GM19035 (cell line): ENCODE measurements at regions not wholly inside any gene's neighbourhood (a gene's known extent, or its start where the extent isn't known, plus 50 kb on each side); places are given as distances from the start of the nearest gene placed in this dataset.

ENCODE experiments used
- ATAC-seq: cut with Tn5 transposase; IDR thresholded peaks from one replicate; pipeline ENCODE4 v1.9.1; 2021; ENCODE audit not compliant: unreplicated experiment

DNA sequence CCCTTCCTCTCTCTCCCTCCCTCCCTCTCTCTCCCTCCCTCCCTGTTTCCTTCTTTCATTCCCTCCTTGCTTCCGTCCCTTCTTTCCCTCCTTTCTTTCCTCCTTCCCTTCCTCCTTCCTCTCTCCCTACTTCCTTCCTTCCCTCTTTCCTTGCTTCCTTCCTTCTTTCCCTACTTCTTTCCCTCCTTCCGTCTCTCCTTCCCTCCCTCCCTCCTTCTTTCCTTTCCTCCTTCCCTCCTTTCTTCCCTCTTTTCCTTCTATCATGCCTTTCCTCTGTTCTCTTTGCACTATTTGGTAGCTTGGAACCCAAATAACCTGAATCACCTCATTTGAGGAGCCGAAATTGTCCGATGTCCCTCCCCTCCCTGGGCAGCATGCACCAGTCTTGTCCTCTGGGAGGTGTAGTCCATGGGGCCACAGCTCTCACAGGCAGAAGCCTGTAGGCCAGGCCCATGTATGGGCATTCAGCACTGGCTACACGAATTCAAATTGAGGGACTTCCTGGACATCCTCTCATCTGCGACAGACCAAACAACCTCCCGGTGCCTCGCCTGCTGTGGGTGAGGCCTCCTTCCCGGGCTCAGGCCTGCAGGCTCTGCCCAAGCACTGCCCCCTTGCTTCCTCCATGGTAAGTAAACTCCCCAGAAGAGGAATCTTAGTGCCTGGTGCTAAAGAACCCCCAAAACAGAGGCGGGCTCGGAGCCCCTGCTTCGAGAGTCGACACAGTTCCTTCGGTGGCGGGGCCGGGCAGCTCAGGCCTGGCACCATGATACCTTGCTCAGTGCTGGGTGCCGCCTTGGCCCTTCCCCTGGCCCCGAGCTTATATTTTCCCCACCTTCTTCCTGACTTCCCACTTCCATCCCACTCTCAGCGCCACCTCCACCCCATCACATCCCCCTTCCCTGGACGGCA is 454.1 kb upstream of the CADM1 start:
- ATAC-seq = no peak

DNA sequence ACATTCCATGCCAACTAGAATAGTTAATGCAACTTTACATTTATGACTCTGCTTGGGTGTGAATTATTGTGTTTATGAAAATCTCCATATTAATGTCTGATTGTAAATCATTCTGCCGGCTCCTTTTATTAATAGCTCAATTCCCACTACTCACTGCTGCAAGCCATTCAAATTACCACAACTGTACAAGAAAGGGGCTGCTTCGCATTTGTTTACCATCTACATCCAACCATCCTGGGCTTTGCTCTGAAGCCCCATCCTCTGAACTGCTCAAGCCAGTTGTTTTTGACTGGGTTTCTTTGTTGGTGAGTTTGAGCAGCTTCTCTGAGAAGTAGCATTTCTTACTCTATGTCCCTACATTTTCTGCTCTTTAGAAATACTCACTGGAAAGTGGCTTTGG is 451.6 kb upstream of the CADM1 start:
- ATAC-seq = no peak

DNA sequence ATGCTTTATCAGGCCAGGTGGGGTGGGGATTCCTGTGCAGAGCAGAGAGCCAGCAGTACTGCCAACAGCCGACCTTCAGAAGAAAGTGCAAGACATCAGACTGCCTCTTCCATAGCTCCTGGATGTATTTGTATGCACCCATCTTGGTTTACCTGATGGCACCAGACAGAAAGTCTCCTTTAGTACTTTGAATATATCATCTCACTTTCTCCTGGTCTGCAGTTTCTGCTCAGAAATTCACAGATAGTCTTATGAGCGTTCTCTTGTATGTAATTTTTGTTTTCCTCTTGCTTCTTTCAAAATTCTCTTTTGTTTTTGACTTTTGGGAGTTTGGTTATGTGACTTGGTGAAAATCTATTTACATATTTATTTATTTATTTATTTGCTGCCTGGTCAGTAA is 446.4 kb upstream of the CADM1 start:
- ATAC-seq = no peak

GRCh38 chr11:115944596-115944995 is 440.4 kb upstream of the CADM1 start:
- ATAC-seq = no peak

GRCh38 chr11:115942011-115942410 is 437.8 kb upstream of the CADM1 start:
- ATAC-seq = no peak

- no peak for ATAC-seq
Measured at GRCh38 chr11:115941481-115941993, 437.3 kb upstream of the CADM1 start.

GRCh38 chr11:115941044-115941443 is 436.8 kb upstream of the CADM1 start:
- ATAC-seq = no peak

- ATAC-seq = no peak
Measured at GRCh38 chr11:115939731-115940421, 435.7 kb upstream of the CADM1 start.

GRCh38 chr11:115939104-115939730 is 435.0 kb upstream of the CADM1 start:
- no peak for ATAC-seq

DNA sequence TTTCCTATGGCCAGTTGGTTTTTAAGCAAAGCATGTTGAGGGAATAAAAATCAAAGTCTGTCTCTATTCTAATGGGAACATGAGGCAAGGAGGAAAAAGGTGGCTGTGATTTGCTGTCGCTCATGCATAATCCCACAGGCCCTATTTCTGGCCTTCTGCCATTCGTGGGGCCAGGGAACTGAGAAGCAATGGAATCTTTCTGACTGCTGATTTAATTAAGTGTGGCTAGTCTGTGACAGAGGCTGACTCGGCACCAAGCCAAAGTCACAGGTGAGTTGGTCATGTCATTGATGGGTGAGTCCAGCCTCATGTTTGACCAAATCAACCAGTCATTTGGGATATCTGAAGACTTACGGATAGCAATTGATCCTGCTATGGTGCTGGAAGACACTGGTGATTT is 429.3 kb upstream of the CADM1 start:
- no peak for ATAC-seq

GRCh38 chr11:115931548-115932083 is 427.4 kb upstream of the CADM1 start:
- ATAC-seq = no peak

DNA sequence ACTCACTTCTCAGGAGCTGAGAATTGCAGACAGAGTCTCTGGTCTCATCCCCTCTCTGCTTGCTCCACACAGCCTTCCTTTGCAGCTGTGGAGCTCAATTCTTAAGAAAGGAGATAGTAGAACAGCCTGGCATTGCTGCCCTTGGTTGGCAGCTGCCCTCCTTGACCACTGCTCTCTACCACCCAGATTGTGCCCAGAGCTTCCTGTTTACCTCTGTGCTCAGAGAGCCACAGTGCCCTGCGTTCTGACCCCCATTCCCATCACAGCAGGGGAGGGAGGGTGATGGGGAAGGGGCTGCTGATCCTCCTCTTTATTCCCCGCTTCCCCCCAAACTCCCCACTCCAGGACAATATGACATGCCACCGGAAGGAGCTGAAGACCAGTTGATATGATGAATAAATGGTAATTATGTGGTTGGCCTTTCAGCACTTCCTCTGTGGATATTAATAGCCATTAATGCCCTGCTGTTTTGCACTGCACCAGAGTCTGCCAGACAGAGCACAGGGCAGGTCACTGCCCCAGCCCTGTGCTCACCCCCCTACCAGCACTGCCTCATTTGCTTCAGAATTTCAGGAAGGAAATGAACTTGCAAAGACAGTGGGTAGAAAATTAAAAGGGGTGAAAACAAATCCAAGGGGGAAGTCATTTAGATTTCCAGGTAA is 426.8 kb upstream of the CADM1 start:
- ATAC-seq = peak; percentile 41

DNA sequence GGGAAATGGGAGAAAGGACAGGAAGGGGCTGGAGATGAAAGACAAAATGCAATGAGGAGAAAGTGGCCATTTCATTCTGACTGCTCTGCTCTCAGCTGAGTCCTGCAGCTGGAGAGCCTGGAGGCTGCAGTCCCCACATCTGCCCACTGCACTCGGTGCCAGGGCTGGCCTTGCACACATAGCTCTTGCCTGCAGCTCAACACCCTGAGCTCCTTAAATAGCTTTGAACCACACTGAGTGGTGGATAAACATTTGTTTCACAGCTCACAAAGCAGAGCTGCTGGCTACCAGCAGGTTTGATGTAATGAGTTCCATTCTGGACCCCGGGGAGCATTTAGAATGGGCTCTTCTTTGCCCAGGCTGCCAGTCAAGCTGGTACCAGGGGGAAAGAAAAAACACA is 426.1 kb upstream of the CADM1 start:
- ATAC-seq = no peak

GRCh38 chr11:115929618-115930129 is 425.5 kb upstream of the CADM1 start:
- no peak for ATAC-seq

DNA sequence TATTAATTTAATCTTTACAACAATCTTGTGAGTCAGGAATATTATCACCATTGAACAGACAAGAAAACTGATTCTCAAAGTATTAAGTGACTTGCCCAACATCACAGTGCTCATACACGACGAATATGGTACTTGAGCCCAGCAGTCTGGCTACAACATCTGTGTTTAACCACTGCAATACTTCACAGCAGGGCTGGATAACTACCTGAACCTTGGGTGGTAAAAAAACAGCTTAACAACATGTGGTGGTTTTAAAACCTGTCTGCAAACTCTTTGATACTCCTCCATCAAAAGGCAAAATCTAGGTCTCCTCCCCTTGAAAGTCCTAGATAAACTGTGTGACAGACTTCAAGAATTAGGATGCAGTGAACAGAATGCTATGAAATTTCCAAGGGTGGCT is 424.6 kb upstream of the CADM1 start:
- ATAC-seq = no peak

DNA sequence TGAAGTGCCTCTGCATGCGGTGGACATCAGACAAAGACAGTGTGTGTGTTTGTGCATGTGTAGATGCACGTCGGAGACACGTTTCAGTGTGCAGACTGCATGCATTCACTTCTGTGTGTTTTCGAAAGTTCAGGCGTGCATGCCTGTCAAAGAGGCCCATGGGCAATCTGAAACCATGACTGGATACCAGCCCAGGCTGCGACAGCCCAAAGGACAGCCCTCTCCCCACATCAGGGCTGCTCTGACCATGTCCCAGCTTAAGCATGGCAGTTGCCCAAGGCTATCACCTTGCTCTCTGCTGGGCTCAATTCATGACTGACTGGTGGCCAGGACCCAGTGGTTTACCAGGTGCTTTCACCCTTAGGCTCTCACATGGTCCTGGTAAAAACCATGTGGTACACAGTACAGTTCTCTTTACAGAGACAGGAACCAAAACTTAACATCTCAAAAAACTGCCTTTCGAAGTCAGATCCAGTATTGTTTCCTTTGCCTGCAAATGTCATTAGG is 423.7 kb upstream of the CADM1 start:
- ATAC-seq = peak; percentile 37

DNA sequence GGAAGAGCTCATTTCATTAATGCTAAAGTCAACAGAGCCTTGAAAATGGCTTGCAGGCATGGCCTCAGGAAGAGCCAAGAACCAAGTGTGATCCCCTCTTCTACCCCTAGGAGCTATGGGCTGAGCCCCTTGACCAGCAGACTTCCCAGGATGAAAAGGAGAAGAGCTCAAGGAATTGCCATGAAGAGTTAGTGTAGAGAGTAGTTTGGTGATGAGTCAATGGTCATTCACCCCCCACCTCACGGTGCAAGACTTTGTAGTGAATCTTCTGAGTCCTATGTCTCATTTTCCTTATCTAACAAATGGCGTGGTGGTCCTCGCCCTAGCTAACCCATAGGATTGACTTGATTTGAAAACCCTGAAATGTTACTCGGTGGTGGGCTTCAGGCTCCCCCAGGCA is 422.4 kb upstream of the CADM1 start:
- no peak for ATAC-seq

DNA sequence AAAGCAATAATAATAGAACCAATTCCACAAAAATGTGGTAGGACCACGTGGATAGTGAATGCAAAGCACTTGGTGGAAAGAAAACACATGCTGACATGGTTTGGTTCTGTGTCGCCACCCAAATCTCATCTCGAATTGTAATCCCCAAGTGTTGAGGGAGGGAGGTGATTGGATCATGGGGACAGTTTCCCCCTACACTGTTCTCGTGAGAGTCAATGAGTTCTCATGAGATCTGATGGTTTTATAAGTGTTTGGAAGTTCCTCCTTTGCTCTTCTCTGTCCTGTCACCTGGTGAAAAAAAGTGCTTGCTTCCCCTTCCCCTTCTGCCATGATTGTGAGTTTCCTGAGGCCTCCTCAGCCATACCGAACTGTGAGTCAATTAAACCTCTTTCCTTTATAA is 421.9 kb upstream of the CADM1 start:
- no peak for ATAC-seq

DNA sequence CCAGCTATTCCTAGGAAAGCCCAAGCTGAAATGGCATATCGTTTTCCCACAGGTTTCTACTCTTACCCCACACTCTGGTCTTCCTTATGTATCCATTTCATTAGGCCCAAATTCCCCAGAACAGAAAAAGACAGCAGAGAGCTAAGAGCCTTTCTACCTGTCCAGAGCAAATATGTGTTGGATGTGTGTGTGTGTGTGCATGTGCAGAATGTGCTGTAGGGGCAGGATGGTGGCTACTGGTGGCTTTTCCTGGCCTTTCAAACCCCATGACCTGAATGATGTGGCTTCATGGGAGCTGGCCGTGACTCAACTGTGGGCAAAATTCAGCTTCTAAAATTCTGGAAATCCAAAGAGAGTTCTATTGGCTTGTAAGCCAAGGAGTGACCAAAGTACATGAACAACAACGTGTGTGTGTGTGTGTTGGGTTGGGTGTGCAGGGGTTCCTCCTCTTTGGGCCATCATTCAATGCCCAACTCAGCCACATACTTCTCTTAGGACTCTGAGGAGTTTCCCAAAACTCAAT is 421.4 kb upstream of the CADM1 start:
- no peak for ATAC-seq
